ENCODE measurements at regions not wholly inside any gene's neighbourhood (a gene's known extent, or its start where the extent isn't known, plus 50 kb on each side); places are given as distances from the start of the nearest gene placed in this dataset.
"Not testable (repeated sequence)": the region's sequence is repeated elsewhere in the genome, so short reads cannot be mapped to it uniquely, and the experiment has no call there.

- H3K4me1 ChIP-seq (ENCODE audit: insufficient read depth, low read length); H3K27me3 ChIP-seq (ENCODE audit: low read length); H3F3A ChIP-seq (ENCODE audit: low read length, unreplicated experiment); H2AFZ ChIP-seq (ENCODE audit: low read length); CTCF ChIA-PET; H3K9me2 ChIP-seq (replicated peaks; ENCODE audit: low read length); H3K4me2 ChIP-seq (ENCODE audit: low read length); H3K9ac ChIP-seq (ENCODE audit: low read length); DNase-seq; intact Hi-C loops (cut with micrococcal nuclease); BruUV-seq (replicated peaks); H3K27ac ChIP-seq (ENCODE audit: low read length); H3K9me3 ChIP-seq (ENCODE audit: low read length); H3K4me3 ChIP-seq (ENCODE audit: low read length); H3K36me3 ChIP-seq (ENCODE audit: low read depth, low read length); H3K79me2 ChIP-seq (ENCODE audit: low read length); H4K20me1 ChIP-seq (ENCODE audit: low read length); ATAC-seq; POLR2A ChIA-PET (ENCODE audit: unreplicated experiment): not testable (repeated sequence)
Measured at GRCh38 chr2:194771394-194771793, 885.6 kb upstream of the SLC39A10 start.

- no TSS peak for BruUV-seq (replicated peaks)
- no peaks in the 10 kb centered on the region for H3F3A ChIP-seq (ENCODE audit: low read length, unreplicated experiment)
- H3K9ac ChIP-seq (ENCODE audit: low read length) = no peak overlapping the region
- no peak overlapping the region for H3K27ac ChIP-seq (ENCODE audit: low read length)
- no peaks in the 10 kb centered on the region for H3K79me2 ChIP-seq (ENCODE audit: low read length)
- intact Hi-C loops (cut with micrococcal nuclease) = no loop called here
- DNase-seq = no peak
- H3K4me2 ChIP-seq (ENCODE audit: low read length) = no peak overlapping the region
- no peaks in the 10 kb centered on the region for H3K36me3 ChIP-seq (ENCODE audit: low read depth, low read length)
- no peak overlapping the region for H2AFZ ChIP-seq (ENCODE audit: low read length)
- no peaks in the 10 kb centered on the region for H3K9me2 ChIP-seq (replicated peaks; ENCODE audit: low read length)
- H3K9me3 ChIP-seq (ENCODE audit: low read length) = no peaks in the 10 kb centered on the region
- H3K27me3 ChIP-seq (ENCODE audit: low read length) = no peaks in the 10 kb centered on the region
- H3K4me3 ChIP-seq (ENCODE audit: low read length) = no peak overlapping the region
- ChIA-PET POLR2A (ENCODE audit: unreplicated experiment) (no interaction called here), CTCF (no interaction called here)
- H4K20me1 ChIP-seq (ENCODE audit: low read length) = no peaks in the 10 kb centered on the region
- no peaks in the 10 kb centered on the region for H3K4me1 ChIP-seq (ENCODE audit: insufficient read depth, low read length)
- no peak for ATAC-seq
- TF ChIP-seq EZH2phosphoT487 (IDR thresholded peaks at IDR 0.05; ENCODE audit: borderline replicate concordance, low read length) (no peak), EZH2 (IDR thresholded peaks at IDR 0.05; ENCODE audit: low read length, unreplicated experiment) (no peak), CTCF (conservative IDR thresholded peaks at IDR 0.05; ENCODE audit: low read depth, low read length) (no peak)
Measured at GRCh38 chr2:194769030-194769429, 888.0 kb upstream of the SLC39A10 start.

GRCh38 chr2:194765723-194766122, 891.3 kb upstream of the SLC39A10 start:
- no peak for TF ChIP-seq EZH2 (IDR thresholded peaks at IDR 0.05; ENCODE audit: low read length, unreplicated experiment)
- TF ChIP-seq EZH2phosphoT487 (IDR thresholded peaks at IDR 0.05; ENCODE audit: borderline replicate concordance, low read length) = no peak
- TF ChIP-seq CTCF (conservative IDR thresholded peaks at IDR 0.05; ENCODE audit: low read depth, low read length) = no peak
- H3K36me3 ChIP-seq (ENCODE audit: low read depth, low read length) = no peaks in the 10 kb centered on the region
- no peak for ATAC-seq
- H4K20me1 ChIP-seq (ENCODE audit: low read length) = no peaks in the 10 kb centered on the region
- H3K4me2 ChIP-seq (ENCODE audit: low read length) = no peak overlapping the region
- no TSS peak for BruUV-seq (replicated peaks)
- H3K9me2 ChIP-seq (replicated peaks; ENCODE audit: low read length) = no peaks in the 10 kb centered on the region
- H3K9me3 ChIP-seq (ENCODE audit: low read length) = no peaks in the 10 kb centered on the region
- ChIA-PET POLR2A (ENCODE audit: unreplicated experiment) (no interaction called here), CTCF (no interaction called here)
- H2AFZ ChIP-seq (ENCODE audit: low read length) = no peak overlapping the region
- no peaks in the 10 kb centered on the region for H3K79me2 ChIP-seq (ENCODE audit: low read length)
- no peak for DNase-seq
- no peak overlapping the region for H3K27ac ChIP-seq (ENCODE audit: low read length)
- H3K4me1 ChIP-seq (ENCODE audit: insufficient read depth, low read length) = no peaks in the 10 kb centered on the region
- H3F3A ChIP-seq (ENCODE audit: low read length, unreplicated experiment) = no peaks in the 10 kb centered on the region
- H3K4me3 ChIP-seq (ENCODE audit: low read length) = no peak overlapping the region
- intact Hi-C loops (cut with micrococcal nuclease) = no loop called here
- no peaks in the 10 kb centered on the region for H3K27me3 ChIP-seq (ENCODE audit: low read length)
- no peak overlapping the region for H3K9ac ChIP-seq (ENCODE audit: low read length)
